Activated CD8-positive, alpha-beta memory T cell treated with anti-CD3 and anti-CD28 coated beads for 4 hours (primary cell): ENCODE measurements at regions not wholly inside any gene's neighbourhood (a gene's known extent, or its start where the extent isn't known, plus 50 kb on each side); places are given as distances from the start of the nearest gene placed in this dataset.

ENCODE experiments used
- DNase-seq, 2 donors: peaks; one replicate each; pipeline ENCODE4 v3.0.0-alpha.2; 2020; ENCODE audit warnings: low read depth in 2 of 2

- no peak for DNase-seq
Measured at GRCh38 chr3:103056542-103056941, 621.7 kb downstream of the ZPLD1 start.

GRCh38 chr3:103057003-103057402, 622.2 kb downstream of the ZPLD1 start:
- no peak for DNase-seq

GRCh38 chr3:103057487-103057886, 622.7 kb downstream of the ZPLD1 start:
- DNase-seq, result no peak

GRCh38 chr3:103059432-103059831, 624.6 kb downstream of the ZPLD1 start:
- DNase-seq, result no peak

GRCh38 chr3:103060242-103060641, 625.4 kb downstream of the ZPLD1 start:
- DNase-seq, result no peak

- DNase-seq, result no peak
Measured at GRCh38 chr3:103067963-103068362, 633.1 kb downstream of the ZPLD1 start.

GRCh38 chr3:103075282-103075681, 640.5 kb downstream of the ZPLD1 start:
- DNase-seq, result no peak

GRCh38 chr3:103077910-103078309, 643.1 kb downstream of the ZPLD1 start:
- no peak for DNase-seq

GRCh38 chr3:103082501-103082900, 647.7 kb downstream of the ZPLD1 start:
- DNase-seq, result no peak

- no peak for DNase-seq
Measured at GRCh38 chr3:103083848-103084631, 649.2 kb downstream of the ZPLD1 start.

GRCh38 chr3:103085465-103085864, 650.6 kb downstream of the ZPLD1 start:
- DNase-seq, result no peak

- DNase-seq, result no peak
Measured at GRCh38 chr3:103089758-103090157, 654.9 kb downstream of the ZPLD1 start.

- DNase-seq, result no peak
Measured at GRCh38 chr3:103105206-103105605, 670.4 kb downstream of the ZPLD1 start.

- DNase-seq, result no peak
Measured at GRCh38 chr3:103112273-103112672, 677.5 kb downstream of the ZPLD1 start.

- DNase-seq, result no peak
Measured at GRCh38 chr3:103126115-103126514, 691.3 kb downstream of the ZPLD1 start.

GRCh38 chr3:103127098-103127630, 692.3 kb downstream of the ZPLD1 start:
- no peak for DNase-seq

- DNase-seq, result no peak
Measured at GRCh38 chr3:103127737-103128136, 692.9 kb downstream of the ZPLD1 start.

GRCh38 chr3:103134023-103134724, 699.4 kb downstream of the ZPLD1 start:
- DNase-seq, result no peak

GRCh38 chr3:103136621-103137020, 701.8 kb downstream of the ZPLD1 start:
- no peak for DNase-seq

- DNase-seq, result no peak
Measured at GRCh38 chr3:103137830-103138229, 703.0 kb downstream of the ZPLD1 start.

- DNase-seq, result no peak
Measured at GRCh38 chr3:103158183-103158582, 723.4 kb downstream of the ZPLD1 start.

GRCh38 chr3:103166890-103167289, 732.1 kb downstream of the ZPLD1 start:
- no peak for DNase-seq

- no peak for DNase-seq
Measured at GRCh38 chr3:103167850-103168249, 733.0 kb downstream of the ZPLD1 start.
